A673 (cell line): ENCODE measurements at regions not wholly inside any gene's neighbourhood (a gene's known extent, or its start where the extent isn't known, plus 50 kb on each side); places are given as distances from the start of the nearest gene placed in this dataset.

Source experiments
- BruUV-seq: library from RNA; stranded (reverse); fragments of 400-500 nt; replicated peaks from 2 replicates; lab custom pipeline; 2021; lab: Mats Ljungman, UMichigan
- CTCF ChIA-PET: fragments of 300-600 bp; sonication (Branson Sonifier 250); formaldehyde crosslinking; loops from one replicate; lab custom pipeline; 2022; ENCODE audit warnings: antibody characterized with exemption; lab: Charles Lee
- POLR2A ChIA-PET: fragments of 300-600 bp; sonication (Branson Sonifier 250); formaldehyde crosslinking; loops from one replicate; lab custom pipeline; 2022; ENCODE audit warnings: antibody characterized with exemption; ENCODE audit not compliant: low non-redundant PET; lab: Charles Lee
- DNase-seq: peaks from one replicate; pipeline ENCODE4 v3.0.0-alpha.2; 2015; ENCODE audit warnings: low spot score
- H3K27ac ChIP-seq: fragments of 200-600 bp; sonication (generic); 2 replicates; pipeline ENCODE4 v1.5.1; 2016; ENCODE audit warnings: mixed run types, low read depth, mild to moderate bottlenecking, mixed read lengths, antibody characterized with exemption, low read length; ENCODE audit not compliant: poor library complexity, severe bottlenecking
- H3K27me3 ChIP-seq: fragments of 200-600 bp; sonication (generic); replicated peaks from 2 replicates; pipeline ENCODE4 v1.6.1; 2017; ENCODE audit warnings: mixed run types, low read depth, mild to moderate bottlenecking, mixed read lengths, antibody characterized with exemption, low read length; ENCODE audit not compliant: insufficient read depth, poor library complexity
- H3K36me3 ChIP-seq: fragments of 200-600 bp; sonication (generic); 2 replicates; pipeline ENCODE4 v1.6.1; 2016; ENCODE audit warnings: mixed run types, mild to moderate bottlenecking, mixed read lengths, antibody characterized with exemption, low read length; ENCODE audit not compliant: insufficient read depth, poor library complexity, severe bottlenecking
- H3K4me1 ChIP-seq: fragments of 200-600 bp; sonication (generic); 2 replicates; pipeline ENCODE4 v1.6.1; 2017; ENCODE audit warnings: mixed run types, mild to moderate bottlenecking, mixed read lengths, antibody characterized with exemption, low read length; ENCODE audit not compliant: insufficient read depth, poor library complexity, severe bottlenecking
- H3K4me3 ChIP-seq: fragments of 200-600 bp; sonication (generic); 2 replicates; pipeline ENCODE4 v1.5.1; 2016; ENCODE audit warnings: low read depth, mixed run types, mild to moderate bottlenecking, mixed read lengths, low read length; ENCODE audit not compliant: poor library complexity, severe bottlenecking
- H3K9me3 ChIP-seq: fragments of 200-600 bp; sonication (generic); 2 replicates; pipeline ENCODE4 v1.6.1; 2016; ENCODE audit warnings: mixed run types, low read depth, mild to moderate bottlenecking, mixed read lengths, antibody characterized with exemption, low read length; ENCODE audit not compliant: poor library complexity, severe bottlenecking
- CTCF ChIP-seq: fragments of 300-800, 200-600 bp; sonication (generic); conservative IDR thresholded peaks from 2 replicates; pipeline ENCODE4 v1.5.1; 2017; ENCODE audit warnings: low read depth, mild to moderate bottlenecking, antibody characterized with exemption, low read length, moderate library complexity, mixed read lengths
- EZH2 ChIP-seq: fragments of 200-600 bp; sonication (generic); IDR thresholded peaks from 2 replicates; pipeline ENCODE4 v1.6.1; 2017; ENCODE audit warnings: borderline replicate concordance, low read depth, mild to moderate bottlenecking, mixed read lengths, antibody characterized with exemption, low read length; ENCODE audit not compliant: poor library complexity, severe bottlenecking
- intact Hi-C: fragments of 100-400 bp; cut with micrococcal nuclease; formaldehyde crosslinking; loops from one replicate; pipeline ENCODE4 v1.10.0; 2022; ENCODE audit not compliant: unreplicated experiment

GRCh38 chr12:95402096-95402495 is 71.9 kb upstream of the METAP2 start:
- TF ChIP-seq CTCF, result no peak
- Histone ChIP-seq H3K4me3 (no peak overlapping the region), H3K36me3 (no peaks in the 10 kb centered on the region), H3K9me3 (no peaks in the 10 kb centered on the region), H3K27me3 (no peaks in the 10 kb centered on the region), H3K27ac (no peak overlapping the region), H3K4me1 (no peaks in the 10 kb centered on the region)
- ChIA-PET POLR2A (no interaction called here), CTCF (no interaction called here)
- DNase-seq, result no peak
- intact Hi-C loops, result no loop called here
- BruUV-seq, result no TSS peak

- Histone ChIP-seq H3K36me3 (no peaks in the 10 kb centered on the region), H3K4me3 (no peak overlapping the region), H3K27ac (no peak overlapping the region), H3K27me3 (no peaks in the 10 kb centered on the region), H3K9me3 (no peaks in the 10 kb centered on the region), H3K4me1 (peaks cover 12% of the 10 kb centered on the region)
- intact Hi-C loops, result no loop called here
- TF ChIP-seq EZH2 (no peak), CTCF (no peak)
- POLR2A ChIA-PET, result no interaction called here
- no TSS peak for BruUV-seq
- no peak for DNase-seq
- CTCF ChIA-PET, result no interaction called here
Measured at GRCh38 chr12:95408201-95408600, 65.8 kb upstream of the METAP2 start.

DNA sequence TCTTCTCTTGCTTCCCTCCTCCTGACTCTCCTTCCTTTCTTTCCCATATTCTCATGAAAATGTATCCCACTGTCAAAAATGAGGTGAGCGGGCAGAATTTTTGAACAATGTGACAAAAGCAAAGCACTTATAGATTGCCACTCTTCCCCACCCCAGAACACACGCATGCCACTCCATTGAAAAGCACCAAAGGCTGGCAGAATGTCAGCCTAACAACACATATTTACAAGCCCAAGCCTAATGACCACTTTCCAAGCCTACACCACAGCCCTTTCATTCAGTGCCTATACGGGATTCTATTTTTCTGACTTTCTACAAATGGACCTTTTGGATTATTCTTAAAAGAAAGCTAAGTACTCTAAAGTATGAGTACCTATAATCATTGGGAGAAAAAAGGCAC is 62.9 kb upstream of the METAP2 start:
- Histone ChIP-seq H3K4me3 (no peak overlapping the region), H3K4me1 (peaks cover 18% of the 10 kb centered on the region), H3K9me3 (no peaks in the 10 kb centered on the region), H3K27ac (no peak overlapping the region), H3K36me3 (no peaks in the 10 kb centered on the region), H3K27me3 (no peaks in the 10 kb centered on the region)
- POLR2A ChIA-PET, result no interaction called here
- DNase-seq, result no peak
- intact Hi-C loops, result no loop called here
- CTCF ChIA-PET, result interaction anchor here (0.6 kb wide), 1 partner anchor 444 kb away, joined by 3 read pairs; no protein-coding TSS in a partner anchor
- BruUV-seq, result no TSS peak
- TF ChIP-seq CTCF (no peak), EZH2 (no peak)
